ENCODE measurements at regions not wholly inside any gene's neighbourhood (a gene's known extent, or its start where the extent isn't known, plus 50 kb on each side); places are given as distances from the start of the nearest gene placed in this dataset.
A peak's percentile ranks its signal among the peaks of the same experiment; 100 is the strongest.

DNA sequence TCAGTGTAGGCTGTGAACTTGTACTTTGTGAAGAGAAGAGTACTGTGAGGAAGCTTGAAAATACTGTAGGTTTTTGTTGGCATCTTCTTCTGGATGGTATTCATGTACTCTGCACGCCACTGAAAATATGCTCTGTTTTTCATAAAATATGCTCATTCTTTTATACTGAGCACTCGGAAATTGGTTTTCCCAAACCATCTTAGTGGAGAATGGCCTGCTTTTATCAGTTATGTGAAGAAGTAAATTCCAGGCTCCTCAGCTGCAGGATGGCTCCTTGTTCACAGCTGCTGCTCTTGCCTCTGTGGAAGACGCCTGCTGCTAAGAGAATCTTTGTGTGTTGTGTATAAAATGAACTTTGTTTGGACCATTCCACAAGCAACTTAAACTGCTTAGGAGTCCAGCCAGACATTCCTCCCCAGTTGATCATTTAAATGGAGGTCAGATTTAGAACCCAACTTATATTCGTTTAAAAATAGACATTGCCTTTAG lies 443.5 kb upstream of the RGS6 start:
- no peaks in the 10 kb centered on the region for H3K4me1 ChIP-seq (replicated peaks in 1 of 2)
- H3K4me3 ChIP-seq, result no peak overlapping the region
- H3K27ac ChIP-seq, result no peak overlapping the region
- ATAC-seq (replicated peaks in 6 of 8), result peak in 3 of 8 experiments; percentile 18 to 55 (median 22)
- in situ Hi-C loops (cut with MboI; ENCODE audit: low pct_unique_long_range_greater_than_20kb in 2 of 9, low sequenced_read_pairs in 9 of 9, unreplicated experiment in 9 of 9), result no loop called here
- WGBS, 10 experiments, result 4 to 90% (median 70%) methylated on average over 1 to 4 of the region's 4 CpGs; no CpG with 5 or more reads in 2 of the 10 experiments

DNA sequence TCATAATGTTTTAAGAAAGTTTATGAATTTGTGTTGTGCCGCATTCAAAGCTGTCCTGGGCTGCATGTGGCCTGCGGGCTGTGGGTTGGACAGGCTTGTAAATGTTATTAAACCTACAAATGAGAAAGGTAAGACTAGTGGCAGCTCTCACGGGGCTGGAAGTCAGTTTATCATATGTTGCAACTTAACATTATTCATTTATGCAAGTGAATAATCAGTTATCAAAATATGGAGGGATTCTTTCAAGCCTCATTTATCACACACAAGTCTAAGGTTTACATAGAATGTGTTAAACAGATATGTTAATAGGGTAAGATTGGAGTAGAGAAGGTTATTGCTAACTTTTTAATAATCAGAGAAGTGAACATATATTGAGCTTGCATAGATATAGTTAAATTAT lies 442.5 kb upstream of the RGS6 start:
- WGBS, 10 experiments, result 0 to 100% (median 84%) methylated on average over 1 to 3 of the region's 3 CpGs; no CpG with 5 or more reads in 1 of the 10 experiments
- H3K4me1 ChIP-seq (replicated peaks in 1 of 2), result no peaks in the 10 kb centered on the region
- H3K27ac ChIP-seq, result no peak overlapping the region
- in situ Hi-C loops (cut with MboI; ENCODE audit: low pct_unique_long_range_greater_than_20kb in 2 of 9, low sequenced_read_pairs in 9 of 9, unreplicated experiment in 9 of 9), result no loop called here
- no peak overlapping the region for H3K4me3 ChIP-seq
- ATAC-seq (replicated peaks in 6 of 8), result peak in 4 of 8 experiments; percentile 41 to 89 (median 82)

DNA sequence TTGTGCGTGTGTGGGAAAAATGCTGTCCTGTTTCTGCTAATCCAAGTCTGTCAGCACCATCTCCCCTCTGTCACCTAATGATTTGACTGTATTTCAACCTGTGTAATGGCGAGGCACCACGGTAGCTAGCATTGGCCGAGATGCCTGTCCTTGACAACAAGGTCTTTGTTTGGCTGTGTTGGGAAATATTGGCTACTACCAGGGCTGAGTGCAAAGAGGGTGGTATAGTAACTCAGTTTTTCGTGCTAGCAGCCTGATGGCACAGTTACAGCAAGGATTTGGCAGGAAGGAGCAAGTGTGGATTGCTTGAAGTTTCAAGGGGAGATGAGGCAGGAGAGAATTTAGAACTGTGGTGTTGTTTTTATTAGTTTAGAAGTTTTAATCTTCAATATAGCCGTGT lies 440.3 kb upstream of the RGS6 start:
- Histone ChIP-seq H3K4me1 (replicated peaks in 1 of 2) (no peaks in the 10 kb centered on the region), H3K27ac (no peak overlapping the region), H3K4me3 (no peak overlapping the region)
- in situ Hi-C loops (cut with MboI; ENCODE audit: low pct_unique_long_range_greater_than_20kb in 2 of 9, low sequenced_read_pairs in 9 of 9, unreplicated experiment in 9 of 9), result no loop called here
- 57 to 100% (median 92%) methylated on average over 1 to 5 of the region's 6 CpGs for WGBS, 10 experiments
- ATAC-seq (replicated peaks in 6 of 8), result no peak

DNA sequence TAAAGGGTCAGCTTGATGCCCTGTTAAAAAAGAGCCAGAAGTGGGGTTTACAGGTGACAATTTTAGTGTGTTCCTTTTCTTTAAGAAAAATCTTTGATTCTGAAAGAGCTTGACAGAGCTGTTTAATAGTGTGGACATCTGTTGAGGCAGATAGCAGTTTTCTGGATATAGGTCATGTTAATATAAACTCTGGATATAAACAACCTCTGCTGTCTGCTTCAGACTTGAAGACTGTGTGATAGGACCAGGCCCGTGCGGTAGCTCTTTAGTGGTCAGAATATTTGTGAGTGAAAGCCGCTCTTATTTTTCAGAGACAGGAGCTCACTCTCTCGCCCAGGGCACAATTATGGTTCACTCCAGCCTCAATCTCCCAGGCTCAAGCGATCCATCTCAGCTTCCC lies 439.9 kb upstream of the RGS6 start:
- in situ Hi-C loops (cut with MboI; ENCODE audit: low pct_unique_long_range_greater_than_20kb in 2 of 9, low sequenced_read_pairs in 9 of 9, unreplicated experiment in 9 of 9), result no loop called here
- WGBS, 10 experiments, result 80 to 100% (median 93%) methylated on average over 1 to 5 of the region's 5 CpGs; no CpG with 5 or more reads in 3 of the 10 experiments
- no peak for ATAC-seq (replicated peaks in 6 of 8)
- no peak overlapping the region for H3K4me3 ChIP-seq
- H3K4me1 ChIP-seq (replicated peaks in 1 of 2), result no peaks in the 10 kb centered on the region
- no peak overlapping the region for H3K27ac ChIP-seq

DNA sequence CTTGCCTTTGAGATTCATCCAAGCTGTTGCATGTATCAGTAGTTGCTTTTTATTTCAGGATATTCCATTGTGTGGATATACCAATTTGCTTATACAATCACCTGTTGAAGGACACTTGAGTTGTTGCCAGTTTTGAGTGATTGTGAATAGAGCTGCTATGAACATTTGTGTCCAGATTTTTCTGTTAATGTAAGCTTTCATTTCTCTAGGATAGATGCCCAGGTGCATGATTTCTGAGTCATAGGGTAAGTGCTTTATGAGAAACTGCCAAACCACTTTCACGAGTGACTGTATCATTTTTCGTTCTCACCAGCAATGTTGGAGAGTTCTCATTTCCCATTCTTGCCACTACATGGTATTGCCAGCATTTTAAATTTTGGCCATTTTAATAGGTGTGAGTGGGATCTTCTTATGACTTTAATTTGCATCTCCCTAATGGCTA lies 434.6 kb upstream of the RGS6 start:
- Histone ChIP-seq H3K4me1 (replicated peaks in 1 of 2) (no peaks in the 10 kb centered on the region), H3K27ac (no peak overlapping the region), H3K4me3 (no peak overlapping the region)
- in situ Hi-C loops (cut with MboI; ENCODE audit: low pct_unique_long_range_greater_than_20kb in 2 of 9, low sequenced_read_pairs in 9 of 9, unreplicated experiment in 9 of 9), result no loop called here
- 27 to 100% (median 91%) methylated on average over 1 to 2 of the region's 2 CpGs; no CpG with 5 or more reads in 2 of the 10 experiments for WGBS, 10 experiments
- ATAC-seq (replicated peaks in 6 of 8), result no peak

DNA sequence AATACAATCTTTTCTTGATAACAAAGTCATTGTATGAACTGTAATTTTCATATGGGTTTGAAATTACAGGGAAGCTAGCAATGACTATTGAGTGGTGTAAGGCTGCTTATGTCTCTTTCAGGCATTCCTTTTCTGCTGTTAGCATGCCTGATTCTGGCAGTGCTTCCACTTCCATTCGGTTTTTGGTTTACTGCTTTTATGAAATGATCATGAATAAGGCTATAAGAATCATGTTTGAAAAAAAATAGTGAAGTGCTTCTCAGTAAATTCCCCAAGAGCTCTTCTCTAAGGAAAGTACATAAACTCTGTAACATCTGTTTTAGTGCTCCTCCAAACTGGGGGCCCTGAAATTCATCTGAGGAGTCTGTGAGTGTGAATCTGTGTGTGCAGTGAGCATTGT lies 434.0 kb upstream of the RGS6 start:
- no peak overlapping the region for H3K27ac ChIP-seq

DNA sequence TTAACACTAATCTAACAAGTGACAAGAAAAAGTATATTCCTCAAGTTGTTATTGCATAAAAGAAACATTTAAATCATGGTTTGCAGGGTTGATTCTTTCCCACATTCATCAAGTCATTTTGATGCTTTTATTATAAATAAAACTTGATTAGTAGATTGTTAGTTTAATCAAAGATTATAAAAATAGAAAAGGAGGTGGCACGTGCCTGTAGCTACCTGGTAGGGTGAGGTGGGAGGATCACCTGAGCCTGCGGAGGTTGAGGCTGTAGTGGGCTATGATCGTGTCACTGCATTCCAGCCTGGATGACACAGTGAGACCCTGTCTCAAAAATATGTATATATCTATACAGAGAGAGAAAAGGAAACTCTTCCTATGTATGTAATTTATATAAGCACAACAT lies 433.2 kb upstream of the RGS6 start:
- Histone ChIP-seq H3K4me3 (no peak overlapping the region), H3K27ac (no peak overlapping the region), H3K4me1 (replicated peaks in 1 of 2) (no peaks in the 10 kb centered on the region)
- WGBS, 10 experiments, result 50 to 100% (median 100%) methylated on average over 1 to 3 of the region's 3 CpGs; no CpG with 5 or more reads in 1 of the 10 experiments
- in situ Hi-C loops (cut with MboI; ENCODE audit: low pct_unique_long_range_greater_than_20kb in 2 of 9, low sequenced_read_pairs in 9 of 9, unreplicated experiment in 9 of 9), result no loop called here
- no peak for ATAC-seq (replicated peaks in 6 of 8)

More for the DNA sequence above, 434.0 kb upstream of the RGS6 start:
- no peaks in the 10 kb centered on the region for H3K4me1 ChIP-seq (replicated peaks in 1 of 2)
- 13 to 83% (median 40%) methylated on average over 1 of the region's 1 CpG; no CpG with 5 or more reads in 3 of the 10 experiments for WGBS, 10 experiments
- H3K4me3 ChIP-seq, result no peak overlapping the region
- no peak for ATAC-seq (replicated peaks in 6 of 8)
- in situ Hi-C loops (cut with MboI; ENCODE audit: low pct_unique_long_range_greater_than_20kb in 2 of 9, low sequenced_read_pairs in 9 of 9, unreplicated experiment in 9 of 9), result no loop called here

DNA sequence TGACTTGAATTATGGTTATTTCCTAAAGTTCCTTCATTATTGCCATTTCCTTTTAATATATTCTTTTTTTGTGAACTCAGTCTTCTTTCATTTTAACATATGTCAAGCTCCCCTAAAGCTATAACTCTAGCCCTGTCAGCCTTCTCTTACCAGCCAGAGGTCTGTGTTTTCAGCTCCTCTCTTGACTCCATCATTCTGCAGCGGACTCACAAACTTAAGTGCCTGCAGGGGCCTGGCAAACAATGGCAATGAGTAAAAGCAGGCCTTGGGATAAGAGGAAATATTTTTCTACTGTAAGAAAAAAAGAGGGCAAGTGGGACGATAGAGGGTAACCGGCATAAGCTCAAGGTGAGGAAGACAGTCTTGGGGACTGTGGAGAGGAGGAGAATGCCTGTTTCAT lies 424.5 kb upstream of the RGS6 start:
- ATAC-seq (replicated peaks in 6 of 8), result no peak
- in situ Hi-C loops (cut with MboI; ENCODE audit: low pct_unique_long_range_greater_than_20kb in 2 of 9, low sequenced_read_pairs in 9 of 9, unreplicated experiment in 9 of 9), result no loop called here
- H3K27ac ChIP-seq, result no peak overlapping the region
- no peaks in the 10 kb centered on the region for H3K4me1 ChIP-seq (replicated peaks in 1 of 2)
- H3K4me3 ChIP-seq, result no peak overlapping the region
- whole genome bisulfite sequencing, 10 experiments, result 90 to 100% (median 100%) methylated on average over 1 to 3 of the region's 3 CpGs; no CpG with 5 or more reads in 3 of the 10 experiments

DNA sequence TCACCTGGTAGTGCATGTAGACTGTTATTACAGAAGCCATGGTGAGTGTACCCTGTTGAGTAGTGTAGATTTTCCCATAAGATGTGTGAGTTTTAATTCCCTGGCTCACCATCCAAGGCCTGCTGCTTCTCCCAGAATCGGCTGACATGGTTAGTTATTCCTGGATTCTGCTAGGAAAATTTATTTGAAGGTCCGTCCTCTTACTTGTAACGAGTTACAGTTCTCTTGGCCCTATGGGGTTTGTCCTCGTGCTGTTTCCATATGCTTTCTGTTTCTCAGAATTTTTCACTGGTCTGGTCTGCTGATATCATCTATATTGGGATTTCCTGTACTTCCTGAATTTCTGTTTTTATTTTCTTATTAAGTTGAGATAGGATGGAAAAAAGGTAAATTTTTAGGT lies 423.3 kb upstream of the RGS6 start:
- Histone ChIP-seq H3K4me1 (replicated peaks in 1 of 2) (no peaks in the 10 kb centered on the region), H3K4me3 (no peak overlapping the region), H3K27ac (no peak overlapping the region)
- 47 to 100% (median 100%) methylated on average over 1 to 4 of the region's 4 CpGs; no CpG with 5 or more reads in 2 of the 10 experiments for WGBS, 10 experiments
- in situ Hi-C loops (cut with MboI; ENCODE audit: low pct_unique_long_range_greater_than_20kb in 2 of 9, low sequenced_read_pairs in 9 of 9, unreplicated experiment in 9 of 9), result no loop called here
- ATAC-seq (replicated peaks in 6 of 8), result no peak

DNA sequence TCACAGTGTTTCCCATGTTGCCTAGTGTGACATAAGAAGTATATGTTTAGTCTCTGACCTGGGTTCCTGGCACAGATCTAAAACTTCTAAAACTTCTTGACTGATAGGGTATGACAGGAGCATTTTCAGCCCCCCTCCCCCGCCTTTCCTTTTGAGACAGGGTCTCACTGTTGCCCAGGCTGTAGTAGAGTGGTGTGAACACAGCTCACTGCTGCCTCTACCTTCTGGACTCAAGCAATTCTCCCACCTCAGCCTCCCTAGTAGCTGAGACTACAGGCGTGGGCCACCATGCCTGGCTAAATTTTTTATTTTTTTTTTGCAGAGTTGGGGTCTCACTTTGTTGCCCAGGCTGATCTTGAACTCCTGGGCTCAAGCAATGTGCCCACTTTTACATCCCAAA lies 421.1 kb upstream of the RGS6 start:
- in situ Hi-C loops (cut with MboI; ENCODE audit: low pct_unique_long_range_greater_than_20kb in 2 of 9, low sequenced_read_pairs in 9 of 9, unreplicated experiment in 9 of 9), result no loop called here
- no peak for ATAC-seq (replicated peaks in 6 of 8)

DNA sequence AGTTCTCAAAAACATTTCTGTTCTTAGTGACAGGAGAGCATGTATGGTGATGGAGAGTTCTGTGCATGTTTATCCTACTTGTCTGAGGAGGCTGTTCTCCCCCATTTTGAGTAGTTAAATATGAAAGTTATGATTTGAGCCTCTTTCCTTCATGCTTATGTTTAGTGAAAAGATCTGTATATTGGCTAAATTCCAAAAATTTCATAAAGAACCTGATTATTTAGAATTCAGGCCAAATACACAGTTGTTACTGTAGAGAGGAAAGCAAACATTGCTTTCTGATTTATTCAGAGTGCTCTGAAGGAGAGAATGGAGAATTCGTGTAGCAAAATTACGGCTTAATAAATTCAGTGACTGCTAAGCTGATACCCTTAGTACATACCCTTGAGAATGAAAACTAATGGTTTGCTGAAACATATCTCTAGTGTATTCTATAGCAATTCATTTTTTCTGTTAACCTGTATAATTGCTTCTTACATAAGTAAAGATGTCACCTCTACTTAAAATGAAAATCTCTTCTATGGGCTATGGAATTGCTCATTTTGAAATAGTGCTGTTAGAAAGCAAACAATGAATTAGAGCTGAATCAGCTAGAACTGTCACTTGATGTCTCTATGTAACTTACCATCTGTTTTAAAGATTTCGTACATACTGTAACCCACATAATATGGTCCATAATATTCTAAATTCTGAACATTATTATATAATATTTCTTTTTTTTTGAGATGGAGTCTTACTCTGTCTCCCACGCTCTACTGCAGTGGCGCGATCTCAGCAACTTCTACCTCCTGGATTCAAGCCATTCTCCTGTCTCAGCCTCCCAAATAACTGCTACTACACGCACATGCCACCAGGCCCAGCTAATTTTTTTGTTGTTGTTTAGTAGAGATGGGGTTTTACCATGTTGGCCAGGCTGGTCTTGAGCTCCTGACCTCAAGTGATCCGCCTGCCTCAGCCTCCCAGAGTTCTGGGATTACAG lies 417.0 kb upstream of the RGS6 start:
- no peaks in the 10 kb centered on the region for H3K4me1 ChIP-seq (replicated peaks in 1 of 2)
- H3K4me3 ChIP-seq, result no peak overlapping the region
- H3K27ac ChIP-seq, result no peak overlapping the region
- 79 to 98% (median 93%) methylated on average over 3 to 8 of the region's 8 CpGs for WGBS, 10 experiments
- in situ Hi-C loops (cut with MboI; ENCODE audit: low pct_unique_long_range_greater_than_20kb in 2 of 9, low sequenced_read_pairs in 9 of 9, unreplicated experiment in 9 of 9), result no loop called here
- ATAC-seq (replicated peaks in 6 of 8), result peak in 2 of 8 experiments; percentile 15 to 40

More for the DNA sequence above, 421.1 kb upstream of the RGS6 start:
- Histone ChIP-seq H3K27ac (no peak overlapping the region), H3K4me3 (no peak overlapping the region), H3K4me1 (replicated peaks in 1 of 2) (no peaks in the 10 kb centered on the region)
- 50 to 80% (median 78%) methylated on average over 1 to 2 of the region's 2 CpGs; no CpG with 5 or more reads in 7 of the 10 experiments for WGBS, 10 experiments

DNA sequence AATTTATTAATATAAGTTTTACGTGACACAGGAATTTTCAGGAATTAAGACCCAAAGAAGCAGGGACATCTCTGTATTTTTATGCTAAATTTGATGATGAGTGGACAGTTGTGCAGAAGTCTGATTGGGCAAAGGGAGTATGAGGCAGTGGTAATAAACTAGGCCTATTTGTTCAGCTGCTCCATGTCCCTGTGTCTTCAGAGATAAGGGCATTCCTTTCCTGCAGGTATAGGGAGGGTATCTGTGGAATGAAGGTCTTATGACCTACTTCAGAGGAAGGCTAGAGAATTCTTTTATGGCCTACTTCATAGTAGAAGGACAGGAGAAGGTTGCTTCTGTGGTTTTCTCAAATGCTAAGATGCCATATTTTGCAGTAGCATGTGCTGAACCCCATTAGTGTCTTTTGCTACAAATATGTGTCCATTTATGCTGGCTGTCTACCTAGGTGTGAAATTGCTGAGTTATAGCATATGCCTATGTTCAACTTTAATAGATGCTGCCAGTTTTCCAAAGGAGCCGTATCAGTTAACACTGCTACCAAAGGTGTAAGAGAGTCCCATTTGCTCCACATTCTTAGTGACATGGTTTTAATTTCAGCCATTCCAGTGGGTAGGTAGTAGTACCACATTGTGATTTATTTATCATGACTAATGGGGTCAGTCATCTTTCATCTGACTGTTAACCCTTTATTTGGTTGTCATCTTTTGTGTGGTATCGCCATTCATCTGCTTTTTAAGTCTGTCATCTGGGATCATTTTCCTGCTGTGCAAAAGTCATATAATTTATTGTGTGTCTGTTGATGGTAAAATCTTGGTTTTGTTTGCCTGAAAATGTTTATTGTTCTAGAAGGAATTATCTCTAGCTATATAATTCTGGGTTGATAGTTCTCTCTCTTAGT lies 410.7 kb upstream of the RGS6 start:
- Histone ChIP-seq H3K4me3 (no peak overlapping the region), H3K4me1 (replicated peaks in 1 of 2) (no peaks in the 10 kb centered on the region), H3K27ac (no peak overlapping the region)
- WGBS, 10 experiments, result 90 to 100% (median 98%) methylated on average over 1 to 3 of the region's 3 CpGs
- ATAC-seq (replicated peaks in 6 of 8), result no peak
- in situ Hi-C loops (cut with MboI; ENCODE audit: low pct_unique_long_range_greater_than_20kb in 2 of 9, low sequenced_read_pairs in 9 of 9, unreplicated experiment in 9 of 9), result no loop called here

Data from motor neuron (in vitro differentiated cells).